SK-N-SH (cell line): ENCODE measurements at regions not wholly inside any gene's neighbourhood (a gene's known extent, or its start where the extent isn't known, plus 50 kb on each side); places are given as distances from the start of the nearest gene placed in this dataset.

ENCODE experiments used
- CTCF ChIP-seq: fragments of 200-600 bp; sonication (generic); IDR thresholded peaks from 2 replicates; pipeline ENCODE4 v1.6.1; 2017; ENCODE audit warnings: antibody characterized with exemption, mild to moderate bottlenecking, moderate library complexity
- EP300 ChIP-seq, 2 experiments: IDR thresholded peaks; 2 replicates each; pipeline versions ENCODE4 v1.4.0 to v1.6.1; 2012; ENCODE audit warnings: borderline replicate concordance in 1 of 2, low read depth in 1 of 2, low read length in 1 of 2
- FOXM1 ChIP-seq: IDR thresholded peaks from 2 replicates; pipeline ENCODE4 v1.4.0; 2012; ENCODE audit warnings: low read depth, mild to moderate bottlenecking
- GABPA ChIP-seq: IDR thresholded peaks from 2 replicates; pipeline ENCODE4 v1.4.0; 2012; ENCODE audit warnings: low read depth, mild to moderate bottlenecking
- GATA2 ChIP-seq: sonication (generic); formaldehyde crosslinking; IDR thresholded peaks from 2 replicates; pipeline ENCODE4 v1.5.0; 2020; ENCODE audit warnings: mild to moderate bottlenecking, missing genetic modification reagents
- MAX ChIP-seq: IDR thresholded peaks from 2 replicates; pipeline ENCODE4 v1.4.0; 2012; ENCODE audit warnings: low read depth
- MXI1 ChIP-seq: IDR thresholded peaks from 2 replicates; pipeline ENCODE4 v1.6.1; 2012; ENCODE audit warnings: mild to moderate bottlenecking, low read depth, low read length, improper control_type of control experiment
- POLR2AphosphoS5 ChIP-seq: IDR thresholded peaks from 2 replicates; pipeline ENCODE4 v1.6.1; 2012; ENCODE audit warnings: low read depth, low read length
- RAD21 ChIP-seq: IDR thresholded peaks from 2 replicates; pipeline ENCODE4 v1.6.1; 2012; ENCODE audit warnings: mild to moderate bottlenecking, low read length
- TCF12 ChIP-seq: IDR thresholded peaks from 2 replicates; pipeline ENCODE4 v1.4.0; 2012
- TEAD4 ChIP-seq: IDR thresholded peaks from 2 replicates; pipeline ENCODE4 v1.4.0; 2012; ENCODE audit warnings: mild to moderate bottlenecking, borderline replicate concordance; ENCODE audit not compliant: insufficient read depth
- YY1 ChIP-seq: IDR thresholded peaks from 2 replicates; pipeline ENCODE4 v1.4.0; 2012; ENCODE audit warnings: low read depth, mild to moderate bottlenecking

GRCh38 chr1:22273686-22274681 lies 131.1 kb upstream of the WNT4 start:
- no peak for TF ChIP-seq TEAD4
- TF ChIP-seq GATA2 (CRISPR knock-in tag) = no peak
- no peak for TF ChIP-seq POLR2AphosphoS5
- TF ChIP-seq YY1 = no peak
- no peak for TF ChIP-seq GABPA
- no peak for TF ChIP-seq MXI1
- no peak for TF ChIP-seq CTCF
- TF ChIP-seq EP300 (IDR thresholded peaks at IDR 0.05; ENCODE audit: borderline replicate concordance in 1 of 2, low read depth in 1 of 2, low read length in 1 of 2) = no peak
- TF ChIP-seq TCF12 = no peak
- TF ChIP-seq RAD21 = no peak
- no peak for TF ChIP-seq FOXM1
- TF ChIP-seq MAX = no peak
